Astrocyte (in vitro differentiated cells and primary cell): ENCODE measurements at regions not wholly inside any gene's neighbourhood (a gene's known extent, or its start where the extent isn't known, plus 50 kb on each side); places are given as distances from the start of the nearest gene placed in this dataset.

Experiments used
- EZH2 ChIP-seq: IDR thresholded peaks from 2 replicates; pipeline ENCODE4 v1.6.1; 2012; ENCODE audit warnings: mild to moderate bottlenecking, low read length, inconsistent platforms; ENCODE audit not compliant: insufficient read depth
- TF ChIP-seq, protein P1 (sequence below): IDR thresholded peaks from 2 replicates; pipeline ENCODE4 v1.5.1; 2011; ENCODE audit warnings: low read depth, mild to moderate bottlenecking, inconsistent platforms, low read length, moderate library complexity; ENCODE audit not compliant: insufficient read depth

DNA sequence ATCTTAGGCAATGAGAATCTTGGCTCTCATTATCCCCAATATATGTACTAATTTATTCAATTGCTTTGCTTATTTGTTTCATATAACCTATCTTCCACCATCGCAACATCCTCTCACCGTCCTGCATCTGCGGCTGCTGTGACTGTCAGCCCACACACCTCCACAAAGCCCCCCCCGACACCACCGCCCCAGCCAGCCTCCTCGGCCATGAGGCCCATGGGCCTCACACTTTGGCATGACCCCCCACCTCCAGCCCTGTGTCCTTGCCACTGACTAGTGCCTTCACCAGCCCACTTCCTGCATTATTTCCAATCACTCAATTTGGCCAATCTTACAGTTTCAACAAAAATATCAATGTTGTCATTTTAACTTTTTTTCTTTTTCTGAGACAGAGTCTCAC, 60.7 kb upstream of the TOX2 start:
- TF ChIP-seq, protein P1, sequence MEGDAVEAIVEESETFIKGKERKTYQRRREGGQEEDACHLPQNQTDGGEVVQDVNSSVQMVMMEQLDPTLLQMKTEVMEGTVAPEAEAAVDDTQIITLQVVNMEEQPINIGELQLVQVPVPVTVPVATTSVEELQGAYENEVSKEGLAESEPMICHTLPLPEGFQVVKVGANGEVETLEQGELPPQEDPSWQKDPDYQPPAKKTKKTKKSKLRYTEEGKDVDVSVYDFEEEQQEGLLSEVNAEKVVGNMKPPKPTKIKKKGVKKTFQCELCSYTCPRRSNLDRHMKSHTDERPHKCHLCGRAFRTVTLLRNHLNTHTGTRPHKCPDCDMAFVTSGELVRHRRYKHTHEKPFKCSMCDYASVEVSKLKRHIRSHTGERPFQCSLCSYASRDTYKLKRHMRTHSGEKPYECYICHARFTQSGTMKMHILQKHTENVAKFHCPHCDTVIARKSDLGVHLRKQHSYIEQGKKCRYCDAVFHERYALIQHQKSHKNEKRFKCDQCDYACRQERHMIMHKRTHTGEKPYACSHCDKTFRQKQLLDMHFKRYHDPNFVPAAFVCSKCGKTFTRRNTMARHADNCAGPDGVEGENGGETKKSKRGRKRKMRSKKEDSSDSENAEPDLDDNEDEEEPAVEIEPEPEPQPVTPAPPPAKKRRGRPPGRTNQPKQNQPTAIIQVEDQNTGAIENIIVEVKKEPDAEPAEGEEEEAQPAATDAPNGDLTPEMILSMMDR = no peak
- no peak for TF ChIP-seq EZH2
